Ovary (tissue), 7 donors: ENCODE measurements at regions not wholly inside any gene's neighbourhood (a gene's known extent, or its start where the extent isn't known, plus 50 kb on each side); places are given as distances from the start of the nearest gene placed in this dataset.
A peak's percentile ranks its signal among the peaks of the same experiment; 100 is the strongest.
"Not testable (repeated sequence)": the region's sequence is repeated elsewhere in the genome, so short reads cannot be mapped to it uniquely, and the experiment has no call there.

Experiments used
- DNase-seq, 5 donors: peaks; one replicate each; pipeline ENCODE4 v3.0.0-alpha.2; 2019 to 2020
- H3K27ac ChIP-seq, 2 donors: fragments of 200-600 bp; one replicate each; pipeline versions ENCODE4 v1.5.1 to v1.8.0; 2019 to 2022
- H3K27me3 ChIP-seq: fragments of 200-600 bp; one replicate; pipeline ENCODE4 v1.8.0; 2022
- H3K36me3 ChIP-seq: fragments of 200-600 bp; sonication (generic); one replicate; pipeline ENCODE4 v1.5.1; 2019
- H3K4me1 ChIP-seq: one replicate; pipeline ENCODE4 v1.8.1; 2013; ENCODE audit warnings: mild to moderate bottlenecking, moderate library complexity; ENCODE audit not compliant: insufficient read depth
- H3K4me3 ChIP-seq: fragments of 200-600 bp; sonication (generic); one replicate; pipeline ENCODE4 v1.5.1; 2017
- H3K9me3 ChIP-seq, 2 donors: fragments of 200-600 bp in 1 of 2; sonication (generic) in 1 of 2; one replicate each; pipeline versions ENCODE4 v1.5.1 to v1.8.1; 2013 to 2019; ENCODE audit warnings: mild to moderate bottlenecking in 1 of 2, moderate library complexity in 1 of 2
- CTCF ChIP-seq, 3 donors: fragments of 450-650 bp in 2 of 3; fragments of 200-600 bp in 1 of 3; IDR thresholded peaks; one replicate each; pipeline versions ENCODE4 v1.5.1 to v1.8.0; 2016 to 2022; ENCODE audit warnings: antibody characterized with exemption in 3 of 3, mild to moderate bottlenecking in 1 of 3
- EP300 ChIP-seq: sonication (generic); formaldehyde crosslinking; IDR thresholded peaks from one replicate; pipeline ENCODE4 v1.6.1; 2017; ENCODE audit warnings: antibody characterized with exemption
- POLR2A ChIP-seq: fragments of 450-650 bp; IDR thresholded peaks from one replicate; pipeline ENCODE4 v1.6.1; 2017; ENCODE audit warnings: antibody characterized with exemption, mild to moderate bottlenecking, moderate library complexity
- WGBS, 3 donors: extraction: QIAGEN DNeasy Blood & Tissue Kit in 1 of 3; methylation state at CpG; one replicate each; pipeline versions ENCODE4 v1.1.5 to v1.1.7; 2013 to 2017; 5-methylcytosine and 5-hydroxymethylcytosine counted together
- intact Hi-C, 4 donors: fragments of 100-400 bp; cut with DNase I; formaldehyde crosslinking; loops; one replicate each; pipeline versions ENCODE4 v1.11.0 to v1.15.1; 2022 to 2023
- donor health status: DM: no; HTN: no; CAD: no; lungs with moderate emphysema.
- donor health status: DM: no; HTN: no; CAD: no.
- donor health status: Bipolar disorder and iron deficiency.
- donor health status: DM: no; HTN: no; CAD: no.
- donor health status: DM: yes; HTN: yes; CAD: no.

GRCh38 chr4:147286846-147287587, 193.9 kb upstream of the EDNRA start:
- H3K4me1 ChIP-seq, result peaks cover 4% of the 10 kb centered on the region
- H3K4me3 ChIP-seq, result no peak overlapping the region
- H3K9me3 ChIP-seq, result no peaks in the 10 kb centered on the region
- intact Hi-C loops, result no loop called here
- no peaks in the 10 kb centered on the region for H3K27me3 ChIP-seq
- no peaks in the 10 kb centered on the region for H3K36me3 ChIP-seq
- no peak overlapping the region for H3K27ac ChIP-seq
- 84 to 87% (median 87%) methylated on average over 6 of the region's 6 CpGs for WGBS, 3 donors
- DNase-seq, result no peak
- TF ChIP-seq POLR2A, result no peak
- no peak for TF ChIP-seq EP300

GRCh38 chr4:147287588-147287890, 193.4 kb upstream of the EDNRA start:
- Histone ChIP-seq H3K4me3 (no peak overlapping the region), H3K27ac (no peak overlapping the region), H3K36me3 (no peaks in the 10 kb centered on the region), H3K27me3 (no peaks in the 10 kb centered on the region), H3K4me1 (peaks cover 4% of the 10 kb centered on the region), H3K9me3 (no peaks in the 10 kb centered on the region)
- WGBS, 3 donors, result 45 to 56% (median 54%) methylated on average over 2 of the region's 2 CpGs
- peak in 1 of 5 donors; percentile 12 for DNase-seq
- intact Hi-C loops, result no loop called here
- no peak for TF ChIP-seq EP300
- no peak for TF ChIP-seq CTCF (IDR thresholded peaks at IDR 0.05)
- TF ChIP-seq POLR2A, result no peak

- no peaks in the 10 kb centered on the region for H3K9me3 ChIP-seq
- no peak for TF ChIP-seq EP300
- TF ChIP-seq CTCF (IDR thresholded peaks at IDR 0.05), result no peak
- TF ChIP-seq POLR2A, result no peak
- H3K27me3 ChIP-seq, result no peaks in the 10 kb centered on the region
- H3K27ac ChIP-seq, result no peak overlapping the region
- H3K36me3 ChIP-seq, result no peaks in the 10 kb centered on the region
- H3K4me3 ChIP-seq, result no peak overlapping the region
- DNase-seq, result no peak
- WGBS, 3 donors, result 30 to 62% (median 38%) methylated on average over 1 of the region's 1 CpG
- peaks cover 4% of the 10 kb centered on the region for H3K4me1 ChIP-seq
- intact Hi-C loops, result no loop called here
Observed at GRCh38 chr4:147288512-147288911, 192.4 kb upstream of the EDNRA start.

- peak in 1 of 5 donors; percentile 6 for DNase-seq
- Histone ChIP-seq H3K4me1 (peaks cover 4% of the 10 kb centered on the region), H3K27me3 (no peaks in the 10 kb centered on the region), H3K27ac (peak overlapping the region in 1 of 2 donors; percentile 16), H3K9me3 (no peaks in the 10 kb centered on the region), H3K4me3 (no peak overlapping the region), H3K36me3 (no peaks in the 10 kb centered on the region)
- TF ChIP-seq EP300 (no peak), CTCF (IDR thresholded peaks at IDR 0.05) (no peak), POLR2A (no peak)
- intact Hi-C loops, result no loop called here
- WGBS, 3 donors, result 96 to 97% (median 96%) methylated on average over 5 of the region's 5 CpGs
Observed at GRCh38 chr4:147289181-147289580, 191.7 kb upstream of the EDNRA start.

GRCh38 chr4:147292604-147293313, 188.1 kb upstream of the EDNRA start:
- H3K36me3 ChIP-seq, H3K27me3 ChIP-seq, DNase-seq, H3K4me3 ChIP-seq, H3K4me1 ChIP-seq, H3K9me3 ChIP-seq, intact Hi-C loops, H3K27ac ChIP-seq: not testable (repeated sequence)
- WGBS, 3 donors, result 78 to 85% (median 85%) methylated on average over 10 of the region's 10 CpGs

- H3K36me3 ChIP-seq, H3K27ac ChIP-seq, H3K9me3 ChIP-seq, DNase-seq, H3K4me1 ChIP-seq, H3K4me3 ChIP-seq, H3K27me3 ChIP-seq, intact Hi-C loops: not testable (repeated sequence)
- WGBS, 3 donors, result 91 to 94% (median 92%) methylated on average over 6 of the region's 6 CpGs
Observed at GRCh38 chr4:147293314-147293677, 187.6 kb upstream of the EDNRA start.
